Endodermal cell (in vitro differentiated cells): ENCODE measurements at regions not wholly inside any gene's neighbourhood (a gene's known extent, or its start where the extent isn't known, plus 50 kb on each side); places are given as distances from the start of the nearest gene placed in this dataset.

Experiments used
- DNase-seq: peaks from one replicate; pipeline ENCODE4 v3.0.0-alpha.2; 2017
- H3K27ac ChIP-seq: 2 replicates; pipeline ENCODE4 v1.5.1; 2013; ENCODE audit warnings: mild to moderate bottlenecking, low read depth, low read length, moderate library complexity
- H3K27me3 ChIP-seq: 2 replicates; pipeline ENCODE4 v1.6.1; 2013; ENCODE audit warnings: mild to moderate bottlenecking, low read length, moderate library complexity; ENCODE audit not compliant: insufficient read depth, control insufficient read depth, poor library complexity, severe bottlenecking
- H3K36me3 ChIP-seq: 2 replicates; pipeline ENCODE4 v1.7.0; 2013; ENCODE audit warnings: mild to moderate bottlenecking, low read length, moderate library complexity; ENCODE audit not compliant: control insufficient read depth, insufficient read depth
- H3K4me1 ChIP-seq: one replicate; pipeline ENCODE4 v1.7.0; 2013; ENCODE audit warnings: low read length; ENCODE audit not compliant: control insufficient read depth, insufficient read depth
- H3K4me3 ChIP-seq: 2 replicates; pipeline ENCODE4 v1.5.1; 2013; ENCODE audit warnings: mild to moderate bottlenecking, low read length, moderate library complexity
- H3K9ac ChIP-seq: 2 replicates; pipeline ENCODE4 v1.6.1; 2013; ENCODE audit warnings: mild to moderate bottlenecking, low read length, moderate library complexity; ENCODE audit not compliant: poor library complexity, severe bottlenecking; ENCODE audit errors: extremely low read depth
- H3K9me3 ChIP-seq: 2 replicates; pipeline ENCODE4 v1.6.1; 2013; ENCODE audit warnings: mild to moderate bottlenecking, low read length, moderate library complexity; ENCODE audit not compliant: control insufficient read depth
- H3K27ac Mint-ChIP-seq: 2 replicates; pipeline ENCODE4 v1.8.0; 2020; ENCODE audit warnings: mixed read lengths
- H3K27me3 Mint-ChIP-seq: 2 replicates; pipeline ENCODE4 v1.8.0; 2021; ENCODE audit warnings: mild to moderate bottlenecking, mixed read lengths; ENCODE audit not compliant: insufficient read depth
- H3K36me3 Mint-ChIP-seq: 2 replicates; pipeline ENCODE4 v1.8.0; 2020; ENCODE audit warnings: low read depth, mixed read lengths
- H3K4me1 Mint-ChIP-seq: 2 replicates; pipeline ENCODE4 v1.8.0; 2020; ENCODE audit warnings: mixed read lengths
- H3K4me3 Mint-ChIP-seq: 2 replicates; pipeline ENCODE4 v1.8.0; 2020; ENCODE audit warnings: mild to moderate bottlenecking, moderate library complexity, mixed read lengths
- H3K9me3 Mint-ChIP-seq: 2 replicates; pipeline ENCODE4 v1.8.0; 2020; ENCODE audit warnings: mild to moderate bottlenecking, mixed read lengths
- WGBS, 2 experiments: methylation state at CpG; one replicate each; pipeline versions ENCODE4 v1.1.5 to v1.1.7; 2013; ENCODE audit warnings: missing lambda C conversion rate in 2 of 2, mixed read lengths in 1 of 2; ENCODE audit not compliant: insufficient coverage in 1 of 2, insufficient read length in 1 of 2; 5-methylcytosine and 5-hydroxymethylcytosine counted together
- TF ChIP-seq, protein P1 (sequence below): fragments of 200-600 bp; sonication (generic); conservative IDR thresholded peaks from 2 replicates; pipeline ENCODE4 v1.5.0; 2021; ENCODE audit warnings: antibody characterized with exemption, mild to moderate bottlenecking

DNA sequence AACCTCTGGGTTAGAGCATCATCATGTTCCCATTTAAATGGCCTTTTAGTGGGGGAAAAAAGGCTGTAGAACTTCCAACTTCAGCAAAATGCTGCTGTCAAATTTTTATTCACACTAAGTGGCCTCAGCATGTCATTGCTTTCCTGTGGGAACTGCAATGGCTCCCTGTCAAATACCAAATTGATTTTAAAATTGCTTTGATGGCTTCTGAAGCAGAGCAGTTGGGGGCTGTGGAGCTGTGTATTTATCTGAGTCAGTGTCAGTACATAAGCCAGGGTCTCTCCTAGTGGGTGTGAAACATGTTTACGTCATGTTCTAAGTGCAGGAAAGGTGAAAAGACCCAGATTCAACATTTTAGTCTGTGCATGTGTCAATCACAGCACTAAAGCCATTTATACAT is 171.3 kb downstream of the CDH19 start:
- Histone ChIP-seq H3K9me3 (no peaks in the 10 kb centered on the region), H3K4me3 (no peak overlapping the region), H3K4me1 (no peaks in the 10 kb centered on the region), H3K27ac (no peak overlapping the region), H3K27me3 (no peaks in the 10 kb centered on the region), H3K9ac (no peak overlapping the region), H3K36me3 (no peaks in the 10 kb centered on the region)
- no peaks in the 10 kb centered on the region for H3K27me3 Mint-ChIP-seq
- DNase-seq: no peak
- no peak overlapping the region for H3K27ac Mint-ChIP-seq
- TF ChIP-seq, protein P1, sequence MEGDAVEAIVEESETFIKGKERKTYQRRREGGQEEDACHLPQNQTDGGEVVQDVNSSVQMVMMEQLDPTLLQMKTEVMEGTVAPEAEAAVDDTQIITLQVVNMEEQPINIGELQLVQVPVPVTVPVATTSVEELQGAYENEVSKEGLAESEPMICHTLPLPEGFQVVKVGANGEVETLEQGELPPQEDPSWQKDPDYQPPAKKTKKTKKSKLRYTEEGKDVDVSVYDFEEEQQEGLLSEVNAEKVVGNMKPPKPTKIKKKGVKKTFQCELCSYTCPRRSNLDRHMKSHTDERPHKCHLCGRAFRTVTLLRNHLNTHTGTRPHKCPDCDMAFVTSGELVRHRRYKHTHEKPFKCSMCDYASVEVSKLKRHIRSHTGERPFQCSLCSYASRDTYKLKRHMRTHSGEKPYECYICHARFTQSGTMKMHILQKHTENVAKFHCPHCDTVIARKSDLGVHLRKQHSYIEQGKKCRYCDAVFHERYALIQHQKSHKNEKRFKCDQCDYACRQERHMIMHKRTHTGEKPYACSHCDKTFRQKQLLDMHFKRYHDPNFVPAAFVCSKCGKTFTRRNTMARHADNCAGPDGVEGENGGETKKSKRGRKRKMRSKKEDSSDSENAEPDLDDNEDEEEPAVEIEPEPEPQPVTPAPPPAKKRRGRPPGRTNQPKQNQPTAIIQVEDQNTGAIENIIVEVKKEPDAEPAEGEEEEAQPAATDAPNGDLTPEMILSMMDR: no peak
- no peak overlapping the region for H3K4me3 Mint-ChIP-seq
- 71 to 100% methylated on average over 1 of the region's 1 CpG for WGBS, 2 experiments
- no peaks in the 10 kb centered on the region for H3K36me3 Mint-ChIP-seq
- no peaks in the 10 kb centered on the region for H3K4me1 Mint-ChIP-seq
- H3K9me3 Mint-ChIP-seq: no peaks in the 10 kb centered on the region

DNA sequence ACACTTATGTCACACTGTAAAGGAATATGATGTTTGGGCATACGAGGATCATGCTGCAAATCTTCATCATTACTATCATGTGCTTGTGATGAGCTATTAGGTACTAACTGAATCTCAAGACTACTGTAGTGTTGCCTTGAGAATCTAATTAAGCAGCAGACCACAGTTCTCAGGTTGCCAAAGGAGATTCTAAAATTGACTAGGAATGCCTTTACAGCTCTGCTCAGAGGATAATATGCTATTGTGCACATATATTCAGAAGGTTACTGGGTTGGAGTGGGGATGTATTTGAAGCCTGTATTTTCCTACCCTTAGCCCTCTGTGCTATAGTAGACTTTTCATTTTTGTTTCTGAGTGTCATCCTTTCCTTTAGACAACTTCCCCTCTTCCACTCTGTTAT is 175.1 kb downstream of the CDH19 start:
- H3K4me3 ChIP-seq: no peak overlapping the region
- no peaks in the 10 kb centered on the region for H3K9me3 Mint-ChIP-seq
- no peak overlapping the region for H3K9ac ChIP-seq

DNA sequence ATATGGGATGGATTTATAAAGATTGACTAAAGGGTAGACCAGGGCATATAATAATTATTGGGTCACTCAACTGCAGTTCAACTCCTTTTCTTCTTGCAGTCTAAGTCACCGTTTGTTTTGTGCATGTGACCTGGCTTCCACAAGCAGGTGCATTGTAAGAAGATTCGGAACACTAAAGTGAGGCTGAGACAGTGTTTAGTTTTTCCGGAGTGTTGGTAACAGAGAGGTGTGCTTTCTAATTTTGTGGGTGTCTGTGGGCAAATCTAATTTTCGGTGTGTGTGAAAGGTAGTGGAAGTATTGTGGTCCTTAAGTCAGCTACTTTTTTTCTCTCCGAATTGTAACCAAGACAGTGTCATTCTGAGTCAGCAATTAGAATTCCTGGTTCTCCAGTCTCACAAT is 184.5 kb downstream of the CDH19 start:
- Histone ChIP-seq H3K9ac (no peak overlapping the region), H3K36me3 (no peaks in the 10 kb centered on the region), H3K4me3 (no peak overlapping the region), H3K4me1 (no peaks in the 10 kb centered on the region), H3K27me3 (no peaks in the 10 kb centered on the region), H3K27ac (no peak overlapping the region), H3K9me3 (no peaks in the 10 kb centered on the region)
- 80 to 91% methylated on average over 2 to 5 of the region's 5 CpGs for WGBS, 2 experiments
- no peaks in the 10 kb centered on the region for H3K36me3 Mint-ChIP-seq
- TF ChIP-seq, protein P1: no peak
- H3K4me1 Mint-ChIP-seq: no peaks in the 10 kb centered on the region
- H3K4me3 Mint-ChIP-seq: no peak overlapping the region
- H3K27me3 Mint-ChIP-seq: no peaks in the 10 kb centered on the region
- H3K9me3 Mint-ChIP-seq: no peaks in the 10 kb centered on the region
- no peak overlapping the region for H3K27ac Mint-ChIP-seq
- no peak for DNase-seq

More for the DNA sequence above, 175.1 kb downstream of the CDH19 start:
- no peaks in the 10 kb centered on the region for H3K36me3 Mint-ChIP-seq
- Histone ChIP-seq H3K9me3 (no peaks in the 10 kb centered on the region), H3K27me3 (no peaks in the 10 kb centered on the region), H3K4me1 (no peaks in the 10 kb centered on the region), H3K36me3 (no peaks in the 10 kb centered on the region), H3K27ac (no peak overlapping the region)
- WGBS, 2 experiments: 100% methylated on average over 1 of the region's 1 CpG; no CpG with 5 or more reads in 1 of the 2 experiments
- no peak overlapping the region for H3K4me3 Mint-ChIP-seq
- H3K4me1 Mint-ChIP-seq: no peaks in the 10 kb centered on the region
- TF ChIP-seq, protein P1: no peak
- H3K27ac Mint-ChIP-seq: no peak overlapping the region
- no peaks in the 10 kb centered on the region for H3K27me3 Mint-ChIP-seq
- no peak for DNase-seq
